K562 (cell line): ENCODE measurements at regions not wholly inside any gene's neighbourhood (a gene's known extent, or its start where the extent isn't known, plus 50 kb on each side); places are given as distances from the start of the nearest gene placed in this dataset.

Source experiments
- CHD1 ChIP-seq: fragments of 200-600 bp; sonication (generic); IDR thresholded peaks from one replicate; pipeline ENCODE4 v1.6.1; 2012; ENCODE audit warnings: mild to moderate bottlenecking, moderate library complexity, low read length, inconsistent platforms
- CTCF ChIP-seq, 3 experiments: IDR thresholded peaks in 2 of 3; conservative IDR thresholded peaks in 1 of 3; 2 replicates each; pipeline ENCODE4 v1.5.1; 2011 to 2012; ENCODE audit warnings: low read length in 3 of 3, mild to moderate bottlenecking in 3 of 3, control low read depth in 2 of 3, improper control_type of control experiment in 1 of 3, inconsistent platforms in 1 of 3, low read depth in 1 of 3, mixed read lengths in 1 of 3, moderate library complexity in 1 of 3; ENCODE audit not compliant: insufficient read depth in 2 of 3
- ZNF253 ChIP-seq: fragments of 250-450 bp; sonication (Bioruptor Pico); conservative IDR thresholded peaks from 2 replicates; pipeline ENCODE4 v1.6.1; 2021; ENCODE audit warnings: mild to moderate bottlenecking

GRCh38 chr6:113112086-113112485 lies 745.1 kb upstream of the MARCKS start:
- no peak for TF ChIP-seq CTCF (IDR thresholded peaks at IDR 0.05 in 2 of 3, conservative IDR thresholded peaks at IDR 0.05 in 1 of 3; ENCODE audit: insufficient read depth in 2 of 3, low read depth in 1 of 3, low read length in 3 of 3)
- no peak for TF ChIP-seq ZNF253 (CRISPR knock-in tag)
- TF ChIP-seq CHD1 = no peak
